HCT116 (cell line): ENCODE measurements at regions not wholly inside any gene's neighbourhood (a gene's known extent, or its start where the extent isn't known, plus 50 kb on each side); places are given as distances from the start of the nearest gene placed in this dataset.

Source experiments
- ATAC-seq: fragments of 200-7000 bp; cut with Tn5 transposase; 2 replicates; pipeline ENCODE4 v1.9.1; 2020; ENCODE audit warnings: mild to moderate bottlenecking, moderate library complexity
- BruUV-seq: library from RNA; stranded (reverse); fragments of 400-500 nt; replicated peaks from 2 replicates; lab custom pipeline; 2021; lab: Mats Ljungman, UMichigan
- CTCF ChIA-PET: fragments of 300-600 bp; sonication (Branson Sonifier 250); formaldehyde crosslinking; loops from one replicate; lab custom pipeline; 2021; ENCODE audit warnings: antibody characterized with exemption; lab: Charles Lee
- POLR2A ChIA-PET: fragments of 300-600, 350-600 bp; sonication (Branson Sonifier 250); formaldehyde crosslinking; loops from one replicate; lab custom pipeline; 2021; ENCODE audit warnings: antibody characterized with exemption; lab: Charles Lee
- RAD21 ChIA-PET, 2 experiments: fragments of 300-600 bp; sonication (Branson Sonifier 250); formaldehyde crosslinking; loops; one replicate each; lab custom pipeline; 2023; ENCODE audit warnings: low total read pairs in 2 of 2; ENCODE audit not compliant: uncharacterized antibody in 2 of 2, unreplicated experiment in 2 of 2, low non-redundant PET in 1 of 2; lab: Charles Lee
- DNase-seq: peaks from one replicate; pipeline ENCODE4 v3.0.0-alpha.2; 2010; ENCODE audit warnings: low read depth, low spot score
- H2AFZ ChIP-seq: fragments of 200-600 bp; shearing (Covaris generic), sonication (generic); 2 replicates; pipeline ENCODE4 v1.6.1; 2017; ENCODE audit warnings: low read depth, mixed run types, mixed read lengths, antibody characterized with exemption, low read length; ENCODE audit not compliant: poor library complexity, severe bottlenecking
- H3K27ac ChIP-seq: 2 replicates; pipeline ENCODE4 v1.5.1; 2012; ENCODE audit warnings: low read depth, low read length
- H3K27me3 ChIP-seq: fragments of 200-600 bp; sonication (generic); 2 replicates; pipeline ENCODE4 v1.6.1; 2016; ENCODE audit warnings: mixed run types, low read length, mixed read lengths; ENCODE audit not compliant: insufficient read depth
- H3K36me3 ChIP-seq, 2 experiments: fragments of 200-500 bp in 1 of 2; fragments of 200-600 bp in 1 of 2; sonication (Bioruptor generic) in 1 of 2; sonication (generic) in 1 of 2; 2 replicates each; pipeline versions ENCODE4 v1.5.1 to v1.6.1; 2014 to 2016; ENCODE audit warnings: low read length in 2 of 2, inconsistent platforms in 1 of 2, mixed read lengths in 1 of 2, mixed run types in 1 of 2; ENCODE audit not compliant: insufficient read depth in 2 of 2, control insufficient read depth in 1 of 2
- H3K4me1 ChIP-seq, 2 experiments: fragments of 200-600 bp in 1 of 2; sonication (generic) in 1 of 2; 2 replicates each; pipeline versions ENCODE4 v1.5.1 to v1.6.1; 2012 to 2017; ENCODE audit warnings: low read length in 2 of 2, inconsistent platforms in 1 of 2, mild to moderate bottlenecking in 1 of 2, mixed read lengths in 1 of 2, mixed run types in 1 of 2, moderate library complexity in 1 of 2; ENCODE audit not compliant: insufficient read depth in 2 of 2, control insufficient read depth in 1 of 2
- H3K4me2 ChIP-seq: fragments of 200-600 bp; sonication (generic); 2 replicates; pipeline ENCODE4 v1.6.1; 2017; ENCODE audit warnings: mixed run types, low read length, mixed read lengths
- H3K4me3 ChIP-seq, 2 experiments: fragments of 200-600 bp in 1 of 2; sonication (generic) in 1 of 2; replicated peaks in 1 of 2; 2 replicates each; pipeline ENCODE4 v1.5.1; 2011 to 2016; ENCODE audit warnings: low read length in 2 of 2, control low read depth in 1 of 2, low read depth in 1 of 2, mild to moderate bottlenecking in 1 of 2, mixed read lengths in 1 of 2, mixed run types in 1 of 2
- H3K79me2 ChIP-seq: fragments of 200-600 bp; sonication (generic); 2 replicates; pipeline ENCODE4 v1.6.1; 2017; ENCODE audit warnings: mild to moderate bottlenecking, mixed run types, low read length, moderate library complexity, mixed read lengths; ENCODE audit not compliant: insufficient read depth
- H3K9ac ChIP-seq: fragments of 200-600 bp; sonication (generic); 2 replicates; pipeline ENCODE4 v1.6.1; 2016; ENCODE audit warnings: low read length, mixed read lengths
- H3K9me2 ChIP-seq: fragments of 200-600 bp; sonication (generic), shearing (Covaris generic); 2 replicates; pipeline ENCODE4 v1.6.1; 2017; ENCODE audit warnings: mixed run types, mild to moderate bottlenecking, moderate library complexity; ENCODE audit not compliant: insufficient read depth
- H3K9me3 ChIP-seq, 2 experiments: fragments of 200-500 bp in 1 of 2; fragments of 200-600 bp in 1 of 2; sonication (Bioruptor generic) in 1 of 2; sonication (generic) in 1 of 2; 2 replicates each; pipeline ENCODE4 v1.6.1; 2014 to 2017; ENCODE audit warnings: low read length in 2 of 2, mixed read lengths in 2 of 2, inconsistent platforms in 1 of 2, low read depth in 1 of 2, mild to moderate bottlenecking in 1 of 2, mixed run types in 1 of 2, moderate library complexity in 1 of 2; ENCODE audit not compliant: control insufficient read depth in 1 of 2, insufficient read depth in 1 of 2
- H4K20me1 ChIP-seq: fragments of 200-600 bp; sonication (generic), shearing (Covaris generic); 2 replicates; pipeline ENCODE4 v1.6.1; 2017; ENCODE audit warnings: mixed run types, mild to moderate bottlenecking, moderate library complexity; ENCODE audit not compliant: insufficient read depth
- EGR1 ChIP-seq: IDR thresholded peaks from 2 replicates; pipeline ENCODE4 v1.6.1; 2012; ENCODE audit warnings: low read depth
- ELF1 ChIP-seq: IDR thresholded peaks from 2 replicates; pipeline ENCODE4 v1.6.1; 2012; ENCODE audit warnings: low read depth, borderline replicate concordance
- EZH2 ChIP-seq: fragments of 200-600 bp; sonication (generic); IDR thresholded peaks from 2 replicates; pipeline ENCODE4 v1.6.1; 2017; ENCODE audit warnings: antibody characterized with exemption, mixed run types
- EZH2phosphoT487 ChIP-seq: fragments of 200-600 bp; IDR thresholded peaks from 2 replicates; pipeline ENCODE4 v1.6.1; 2018; ENCODE audit warnings: antibody characterized with exemption, borderline replicate concordance
- FOSL1 ChIP-seq: IDR thresholded peaks from 2 replicates; pipeline ENCODE4 v1.6.1; 2012; ENCODE audit warnings: low read depth
- POLR2A ChIP-seq: IDR thresholded peaks from 2 replicates; pipeline ENCODE4 v1.7.0; 2011; ENCODE audit warnings: borderline replicate concordance; ENCODE audit not compliant: insufficient read depth, insufficient read length; ENCODE audit errors: extremely low read depth
- RAD21 ChIP-seq: IDR thresholded peaks from 2 replicates; pipeline ENCODE4 v1.6.1; 2012; ENCODE audit warnings: low read depth, mild to moderate bottlenecking
- SP1 ChIP-seq: IDR thresholded peaks from 2 replicates; pipeline ENCODE4 v1.6.1; 2012; ENCODE audit warnings: low read depth
- SRF ChIP-seq: IDR thresholded peaks from 2 replicates; pipeline ENCODE4 v1.6.1; 2012; ENCODE audit warnings: low read depth
- TCF7L2 ChIP-seq: IDR thresholded peaks from 2 replicates; pipeline ENCODE4 v1.7.0; 2011; ENCODE audit warnings: borderline replicate concordance, inconsistent platforms; ENCODE audit not compliant: insufficient read depth, insufficient read length; ENCODE audit errors: extremely low read depth
- ZNF274 ChIP-seq: fragments of 200-500 bp; sonication (Bioruptor generic); IDR thresholded peaks from 2 replicates; pipeline ENCODE4 v1.6.1; 2014; ENCODE audit warnings: mild to moderate bottlenecking, low read depth, low read length, inconsistent platforms
- intact Hi-C: fragments of 100-400 bp; cut with micrococcal nuclease; formaldehyde crosslinking; loops from 2 replicates; pipeline ENCODE4 v1.10.0; 2022
- TF ChIP-seq, protein P1 (sequence below): IDR thresholded peaks from 2 replicates; pipeline ENCODE4 v1.6.1; 2011; ENCODE audit warnings: mild to moderate bottlenecking, low read length, moderate library complexity; ENCODE audit not compliant: insufficient replicate concordance; ENCODE audit errors: extremely low read depth
- TF ChIP-seq, protein P2 (sequence below), 3 experiments: fragments of 200-600 bp in 1 of 3; sonication (generic) in 1 of 3; IDR thresholded peaks in 2 of 3; conservative IDR thresholded peaks in 1 of 3; 2 replicates each; pipeline ENCODE4 v1.5.1; 2012 to 2017; ENCODE audit warnings: low read depth in 2 of 3, low read length in 2 of 3, antibody characterized with exemption in 1 of 3, borderline replicate concordance in 1 of 3, control low read depth in 1 of 3, mild to moderate bottlenecking in 1 of 3, mixed read lengths in 1 of 3, mixed run types in 1 of 3, moderate library complexity in 1 of 3; ENCODE audit not compliant: insufficient read depth in 1 of 3
- TF ChIP-seq, protein P3 (sequence below): IDR thresholded peaks from 2 replicates; pipeline ENCODE4 v1.6.1; 2012

- no peak overlapping the region for H3K4me3 ChIP-seq
- BruUV-seq: no TSS peak
- intact Hi-C loops: no loop called here
- POLR2A ChIA-PET: no interaction called here
- H4K20me1 ChIP-seq: no peaks in the 10 kb centered on the region
- no peak overlapping the region for H3K9ac ChIP-seq
- H3K4me1 ChIP-seq: no peaks in the 10 kb centered on the region
- no peak overlapping the region for H3K4me2 ChIP-seq
- CTCF ChIA-PET: no interaction called here
- no peak overlapping the region for H2AFZ ChIP-seq
- RAD21 ChIA-PET: no interaction called here
- no peak overlapping the region for H3K27ac ChIP-seq
- DNase-seq: no peak
- no peaks in the 10 kb centered on the region for H3K9me3 ChIP-seq
- H3K79me2 ChIP-seq: no peaks in the 10 kb centered on the region
- ATAC-seq: no peak
- peaks cover 9% of the 10 kb centered on the region; the same call in 1 of the 2 replicates for H3K27me3 ChIP-seq
- no peaks in the 10 kb centered on the region for H3K9me2 ChIP-seq
- H3K36me3 ChIP-seq: no peaks in the 10 kb centered on the region
- TF ChIP-seq, protein P1, sequence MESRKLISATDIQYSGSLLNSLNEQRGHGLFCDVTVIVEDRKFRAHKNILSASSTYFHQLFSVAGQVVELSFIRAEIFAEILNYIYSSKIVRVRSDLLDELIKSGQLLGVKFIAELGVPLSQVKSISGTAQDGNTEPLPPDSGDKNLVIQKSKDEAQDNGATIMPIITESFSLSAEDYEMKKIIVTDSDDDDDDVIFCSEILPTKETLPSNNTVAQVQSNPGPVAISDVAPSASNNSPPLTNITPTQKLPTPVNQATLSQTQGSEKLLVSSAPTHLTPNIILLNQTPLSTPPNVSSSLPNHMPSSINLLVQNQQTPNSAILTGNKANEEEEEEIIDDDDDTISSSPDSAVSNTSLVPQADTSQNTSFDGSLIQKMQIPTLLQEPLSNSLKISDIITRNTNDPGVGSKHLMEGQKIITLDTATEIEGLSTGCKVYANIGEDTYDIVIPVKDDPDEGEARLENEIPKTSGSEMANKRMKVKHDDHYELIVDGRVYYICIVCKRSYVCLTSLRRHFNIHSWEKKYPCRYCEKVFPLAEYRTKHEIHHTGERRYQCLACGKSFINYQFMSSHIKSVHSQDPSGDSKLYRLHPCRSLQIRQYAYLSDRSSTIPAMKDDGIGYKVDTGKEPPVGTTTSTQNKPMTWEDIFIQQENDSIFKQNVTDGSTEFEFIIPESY: no peak
- TF ChIP-seq ELF1: no peak
- TF ChIP-seq POLR2A: no peak
- no peak for TF ChIP-seq TCF7L2
- TF ChIP-seq EZH2: no peak
- TF ChIP-seq EGR1: no peak
These were observed 461.5 kb upstream of the PROX1 start for GRCh38 chr1:213526306-213526705.

DNA sequence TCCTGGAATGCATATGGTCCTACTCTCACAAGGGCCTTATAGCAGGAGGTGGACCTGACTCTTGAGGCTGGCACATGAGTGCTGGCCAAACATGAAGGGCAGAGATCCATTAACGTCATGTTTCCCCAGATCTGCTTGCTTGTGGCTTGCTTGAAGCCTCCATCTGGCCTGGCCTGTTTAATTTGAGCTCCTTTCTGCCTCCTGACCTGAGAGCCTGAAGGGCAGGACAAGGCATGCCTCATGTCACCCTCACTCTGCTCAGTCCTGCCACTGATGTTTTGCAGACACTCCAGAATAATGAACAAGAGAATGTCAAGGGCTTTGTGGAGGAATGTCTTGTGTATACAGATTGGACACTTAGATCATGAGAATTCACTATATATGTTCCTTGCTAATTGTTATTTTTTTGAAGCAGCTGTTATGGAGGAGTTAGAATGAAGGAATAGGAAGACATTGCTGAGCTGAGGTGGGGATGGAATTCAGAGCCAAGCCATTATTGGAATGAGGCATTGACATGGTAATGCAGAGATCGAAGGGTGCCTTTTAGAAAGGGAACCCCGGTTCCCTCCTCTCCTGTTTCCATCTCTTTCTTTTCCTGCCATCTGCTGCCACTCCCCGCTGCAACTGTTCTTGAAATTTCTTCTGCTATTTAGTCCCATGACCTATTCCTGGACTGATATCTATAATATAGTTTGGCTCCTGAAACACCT is 457.0 kb upstream of the PROX1 start:
- H2AFZ ChIP-seq: no peak overlapping the region
- H3K4me1 ChIP-seq: no peaks in the 10 kb centered on the region
- POLR2A ChIA-PET: no interaction called here
- intact Hi-C loops: no loop called here
- RAD21 ChIA-PET: no interaction called here
- H3K4me2 ChIP-seq: no peak overlapping the region
- peaks cover 5% of the 10 kb centered on the region for H3K27me3 ChIP-seq
- no peak overlapping the region for H3K27ac ChIP-seq
- no peak overlapping the region for H3K9ac ChIP-seq
- CTCF ChIA-PET: no interaction called here
- TF ChIP-seq ZNF274: no peak
- no peak for TF ChIP-seq ELF1
- TF ChIP-seq SP1: no peak
- TF ChIP-seq, protein P2, sequence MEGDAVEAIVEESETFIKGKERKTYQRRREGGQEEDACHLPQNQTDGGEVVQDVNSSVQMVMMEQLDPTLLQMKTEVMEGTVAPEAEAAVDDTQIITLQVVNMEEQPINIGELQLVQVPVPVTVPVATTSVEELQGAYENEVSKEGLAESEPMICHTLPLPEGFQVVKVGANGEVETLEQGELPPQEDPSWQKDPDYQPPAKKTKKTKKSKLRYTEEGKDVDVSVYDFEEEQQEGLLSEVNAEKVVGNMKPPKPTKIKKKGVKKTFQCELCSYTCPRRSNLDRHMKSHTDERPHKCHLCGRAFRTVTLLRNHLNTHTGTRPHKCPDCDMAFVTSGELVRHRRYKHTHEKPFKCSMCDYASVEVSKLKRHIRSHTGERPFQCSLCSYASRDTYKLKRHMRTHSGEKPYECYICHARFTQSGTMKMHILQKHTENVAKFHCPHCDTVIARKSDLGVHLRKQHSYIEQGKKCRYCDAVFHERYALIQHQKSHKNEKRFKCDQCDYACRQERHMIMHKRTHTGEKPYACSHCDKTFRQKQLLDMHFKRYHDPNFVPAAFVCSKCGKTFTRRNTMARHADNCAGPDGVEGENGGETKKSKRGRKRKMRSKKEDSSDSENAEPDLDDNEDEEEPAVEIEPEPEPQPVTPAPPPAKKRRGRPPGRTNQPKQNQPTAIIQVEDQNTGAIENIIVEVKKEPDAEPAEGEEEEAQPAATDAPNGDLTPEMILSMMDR (IDR thresholded peaks at IDR 0.05 in 2 of 3, conservative IDR thresholded peaks at IDR 0.05 in 1 of 3; ENCODE audit: borderline replicate concordance in 1 of 3, insufficient read depth in 1 of 3, low read depth in 2 of 3, low read length in 2 of 3): no peak
- no peak for TF ChIP-seq RAD21
- TF ChIP-seq, protein P3, sequence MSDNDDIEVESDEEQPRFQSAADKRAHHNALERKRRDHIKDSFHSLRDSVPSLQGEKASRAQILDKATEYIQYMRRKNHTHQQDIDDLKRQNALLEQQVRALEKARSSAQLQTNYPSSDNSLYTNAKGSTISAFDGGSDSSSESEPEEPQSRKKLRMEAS: no peak
- no peak for TF ChIP-seq EZH2phosphoT487
- TF ChIP-seq SRF: no peak
- TF ChIP-seq TCF7L2: no peak
- no peak for TF ChIP-seq FOSL1
- no peaks in the 10 kb centered on the region for H3K79me2 ChIP-seq
- DNase-seq (no peak), ATAC-seq (no peak)
- no peaks in the 10 kb centered on the region for H3K36me3 ChIP-seq
- no peak overlapping the region for H3K4me3 ChIP-seq
- no TSS peak for BruUV-seq
- no peaks in the 10 kb centered on the region for H4K20me1 ChIP-seq
- no peaks in the 10 kb centered on the region for H3K9me2 ChIP-seq
- H3K9me3 ChIP-seq: no peaks in the 10 kb centered on the region
